Neural crest cell (in vitro differentiated cells): ENCODE measurements at regions not wholly inside any gene's neighbourhood (a gene's known extent, or its start where the extent isn't known, plus 50 kb on each side); places are given as distances from the start of the nearest gene placed in this dataset.

Experiments used
- DNase-seq: peaks from one replicate; pipeline ENCODE4 v3.0.0; 2021; ENCODE audit warnings: low read depth, mixed read lengths, low spot score
- H3K27ac Mint-ChIP-seq: one replicate; pipeline ENCODE4 v1.8.0; 2021; ENCODE audit warnings: mild to moderate bottlenecking, mixed read lengths; ENCODE audit not compliant: unreplicated experiment
- H3K27me3 Mint-ChIP-seq: 2 replicates; pipeline ENCODE4 v1.8.0; 2021; ENCODE audit warnings: low read depth, mild to moderate bottlenecking, mixed read lengths
- H3K36me3 Mint-ChIP-seq: 2 replicates; pipeline ENCODE4 v1.8.0; 2021; ENCODE audit warnings: low read depth, mild to moderate bottlenecking, mixed read lengths
- H3K4me1 Mint-ChIP-seq: 2 replicates; pipeline ENCODE4 v1.8.0; 2021; ENCODE audit warnings: mixed read lengths
- H3K4me3 Mint-ChIP-seq: one replicate; pipeline ENCODE4 v1.8.0; 2021; ENCODE audit warnings: mild to moderate bottlenecking, mixed read lengths
- H3K9me3 Mint-ChIP-seq: 2 replicates; pipeline ENCODE4 v1.8.0; 2021; ENCODE audit warnings: mixed read lengths
- CTCF ChIP-seq: fragments of 200-600 bp; sonication (generic); conservative IDR thresholded peaks from 2 replicates; pipeline ENCODE4 v1.5.0; 2021; ENCODE audit warnings: antibody characterized with exemption, mild to moderate bottlenecking

GRCh38 chr15:25192651-25193050 is 237.9 kb downstream of the SNRPN start:
- no peaks in the 10 kb centered on the region for H3K4me1 Mint-ChIP-seq
- H3K9me3 Mint-ChIP-seq = no peaks in the 10 kb centered on the region
- no peak for TF ChIP-seq CTCF
- H3K27ac Mint-ChIP-seq = no peak overlapping the region
- H3K36me3 Mint-ChIP-seq = peaks cover 3% of the 10 kb centered on the region
- DNase-seq = no peak
- no peaks in the 10 kb centered on the region for H3K27me3 Mint-ChIP-seq
- no peak overlapping the region for H3K4me3 Mint-ChIP-seq

DNA sequence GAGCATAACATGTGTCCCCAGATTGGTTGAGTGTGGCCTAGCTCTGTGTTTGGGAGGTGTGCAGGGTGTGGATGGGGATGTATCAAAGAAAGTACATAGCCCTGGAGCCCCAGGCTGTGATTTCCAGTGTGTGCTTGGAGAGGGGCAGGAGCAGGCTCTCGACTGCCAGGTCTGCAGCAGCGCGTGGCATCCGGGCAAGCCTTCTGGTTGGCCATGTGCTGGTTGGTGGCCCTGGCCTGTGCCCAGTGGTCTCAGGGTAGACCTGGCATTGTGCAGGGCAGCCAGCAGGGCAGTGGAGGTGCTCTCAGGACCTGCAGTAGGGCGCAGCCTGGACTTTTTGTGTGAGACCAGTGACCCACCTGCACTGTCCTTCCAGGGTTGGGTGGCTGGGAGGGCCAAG is 231.5 kb downstream of the UBE3A start:
- DNase-seq = no peak
- Mint-ChIP-seq H3K27ac (no peak overlapping the region), H3K4me1 (no peaks in the 10 kb centered on the region), H3K4me3 (no peak overlapping the region), H3K36me3 (no peaks in the 10 kb centered on the region), H3K9me3 (no peaks in the 10 kb centered on the region), H3K27me3 (no peaks in the 10 kb centered on the region)
- TF ChIP-seq CTCF = no peak

DNA sequence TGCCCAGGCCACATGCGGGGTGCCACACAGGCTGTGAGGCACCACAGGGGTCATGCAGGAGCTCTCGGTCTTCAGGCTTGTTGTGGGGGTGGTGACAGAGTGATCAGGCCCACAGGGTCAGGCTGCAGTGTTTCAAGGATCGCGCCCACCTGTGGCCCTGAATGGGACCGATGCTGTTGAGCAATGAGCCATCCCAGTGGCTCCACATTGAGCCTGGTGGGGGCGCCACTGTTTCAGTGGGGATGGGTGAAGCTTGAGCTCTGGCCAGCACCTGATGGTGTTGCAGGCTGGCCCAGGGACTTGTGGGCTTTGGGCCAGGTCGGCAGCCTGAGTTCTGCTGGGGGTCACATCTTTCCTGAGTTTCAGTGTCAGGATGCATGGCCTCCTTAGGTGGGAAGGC is 230.1 kb downstream of the UBE3A start:
- no peak overlapping the region for H3K27ac Mint-ChIP-seq
- no peak overlapping the region for H3K4me3 Mint-ChIP-seq
- no peaks in the 10 kb centered on the region for H3K36me3 Mint-ChIP-seq
- TF ChIP-seq CTCF = no peak
- no peak for DNase-seq
- no peaks in the 10 kb centered on the region for H3K27me3 Mint-ChIP-seq
- H3K4me1 Mint-ChIP-seq = no peaks in the 10 kb centered on the region
- no peaks in the 10 kb centered on the region for H3K9me3 Mint-ChIP-seq

DNA sequence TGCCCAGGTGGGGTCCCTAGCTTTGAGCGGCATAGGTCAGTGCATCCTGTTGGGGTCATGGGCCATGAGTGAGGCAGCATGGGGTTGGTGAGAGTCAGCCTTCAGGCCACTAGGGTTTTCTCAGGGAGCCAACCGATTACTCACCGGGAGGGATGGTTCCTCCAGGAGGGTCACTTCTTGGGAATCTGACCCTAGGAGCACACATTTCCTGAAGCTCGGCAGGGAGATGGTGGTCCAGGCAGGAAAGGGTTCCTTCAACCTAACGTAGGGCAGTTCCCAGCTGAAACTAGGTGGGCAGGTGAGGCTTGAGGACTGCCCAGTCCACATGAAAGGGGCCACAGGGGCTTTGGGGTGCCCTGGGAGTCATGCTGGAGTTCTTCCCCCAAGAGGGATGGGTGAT is 218.0 kb downstream of the UBE3A start:
- Mint-ChIP-seq H3K27me3 (no peaks in the 10 kb centered on the region), H3K4me1 (no peaks in the 10 kb centered on the region), H3K9me3 (no peaks in the 10 kb centered on the region), H3K27ac (no peak overlapping the region), H3K4me3 (no peak overlapping the region), H3K36me3 (no peaks in the 10 kb centered on the region)
- TF ChIP-seq CTCF = no peak
- DNase-seq = no peak

DNA sequence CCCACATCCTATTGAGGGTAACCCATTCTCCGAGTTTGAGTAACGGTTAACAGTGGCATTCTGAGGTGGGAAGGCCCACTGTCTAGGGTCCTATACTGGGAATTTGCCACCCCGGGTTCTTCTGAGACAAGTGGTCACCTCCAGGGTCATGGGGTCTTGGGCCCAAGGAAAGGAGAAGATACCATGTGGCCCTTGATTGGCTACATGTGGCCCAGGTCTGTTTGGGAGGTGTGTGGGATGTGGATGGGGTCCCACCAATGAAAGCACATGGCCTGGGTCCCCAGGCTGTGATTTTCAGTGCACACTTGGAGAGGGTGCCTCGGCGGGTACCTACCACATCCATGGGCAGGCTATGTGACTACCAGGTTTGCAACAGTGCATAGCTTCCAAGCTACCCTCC is 214.4 kb downstream of the UBE3A start:
- no peaks in the 10 kb centered on the region for H3K27me3 Mint-ChIP-seq
- no peaks in the 10 kb centered on the region for H3K9me3 Mint-ChIP-seq
- no peak overlapping the region for H3K4me3 Mint-ChIP-seq
- TF ChIP-seq CTCF = no peak
- no peaks in the 10 kb centered on the region for H3K36me3 Mint-ChIP-seq
- H3K4me1 Mint-ChIP-seq = no peaks in the 10 kb centered on the region
- no peak overlapping the region for H3K27ac Mint-ChIP-seq
- no peak for DNase-seq

DNA sequence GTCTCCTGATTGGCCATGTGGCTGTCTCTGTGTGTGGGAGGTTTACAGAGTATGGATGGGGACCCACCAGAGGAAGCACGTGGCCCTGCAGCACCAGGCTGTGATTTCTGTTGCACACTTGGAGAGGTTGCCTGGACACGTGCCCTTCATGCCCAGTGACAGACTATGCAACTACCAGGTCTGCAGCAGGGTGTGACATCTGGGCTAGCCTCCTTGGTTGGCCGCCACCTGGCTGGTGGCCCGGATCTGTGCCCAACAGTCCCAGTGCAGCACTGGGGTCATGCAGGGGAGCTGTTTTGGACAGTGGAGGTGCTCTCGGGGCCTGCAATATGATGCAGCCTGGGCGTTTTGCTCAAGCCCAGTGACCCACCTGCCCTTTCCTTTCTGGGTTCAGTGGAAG is 212.5 kb downstream of the UBE3A start:
- H3K4me1 Mint-ChIP-seq = no peaks in the 10 kb centered on the region
- no peaks in the 10 kb centered on the region for H3K9me3 Mint-ChIP-seq
- no peaks in the 10 kb centered on the region for H3K27me3 Mint-ChIP-seq
- TF ChIP-seq CTCF = no peak
- DNase-seq = no peak
- no peaks in the 10 kb centered on the region for H3K36me3 Mint-ChIP-seq
- no peak overlapping the region for H3K4me3 Mint-ChIP-seq
- H3K27ac Mint-ChIP-seq = no peak overlapping the region
